A673 (cell line): ENCODE measurements at regions not wholly inside any gene's neighbourhood (a gene's known extent, or its start where the extent isn't known, plus 50 kb on each side); places are given as distances from the start of the nearest gene placed in this dataset.

ENCODE experiments used
- BruUV-seq: library from RNA; stranded (reverse); fragments of 400-500 nt; replicated peaks from 2 replicates; lab custom pipeline; 2021; lab: Mats Ljungman, UMichigan
- CTCF ChIA-PET: fragments of 300-600 bp; sonication (Branson Sonifier 250); formaldehyde crosslinking; loops from one replicate; lab custom pipeline; 2022; ENCODE audit warnings: antibody characterized with exemption; lab: Charles Lee
- POLR2A ChIA-PET: fragments of 300-600 bp; sonication (Branson Sonifier 250); formaldehyde crosslinking; loops from one replicate; lab custom pipeline; 2022; ENCODE audit warnings: antibody characterized with exemption; ENCODE audit not compliant: low non-redundant PET; lab: Charles Lee
- DNase-seq: peaks from one replicate; pipeline ENCODE4 v3.0.0-alpha.2; 2015; ENCODE audit warnings: low spot score
- H3K27ac ChIP-seq: fragments of 200-600 bp; sonication (generic); 2 replicates; pipeline ENCODE4 v1.5.1; 2016; ENCODE audit warnings: mixed run types, low read depth, mild to moderate bottlenecking, mixed read lengths, antibody characterized with exemption, low read length; ENCODE audit not compliant: poor library complexity, severe bottlenecking
- H3K27me3 ChIP-seq: fragments of 200-600 bp; sonication (generic); replicated peaks from 2 replicates; pipeline ENCODE4 v1.6.1; 2017; ENCODE audit warnings: mixed run types, low read depth, mild to moderate bottlenecking, mixed read lengths, antibody characterized with exemption, low read length; ENCODE audit not compliant: insufficient read depth, poor library complexity
- H3K36me3 ChIP-seq: fragments of 200-600 bp; sonication (generic); 2 replicates; pipeline ENCODE4 v1.6.1; 2016; ENCODE audit warnings: mixed run types, mild to moderate bottlenecking, mixed read lengths, antibody characterized with exemption, low read length; ENCODE audit not compliant: insufficient read depth, poor library complexity, severe bottlenecking
- H3K4me1 ChIP-seq: fragments of 200-600 bp; sonication (generic); 2 replicates; pipeline ENCODE4 v1.6.1; 2017; ENCODE audit warnings: mixed run types, mild to moderate bottlenecking, mixed read lengths, antibody characterized with exemption, low read length; ENCODE audit not compliant: insufficient read depth, poor library complexity, severe bottlenecking
- H3K4me3 ChIP-seq: fragments of 200-600 bp; sonication (generic); 2 replicates; pipeline ENCODE4 v1.5.1; 2016; ENCODE audit warnings: low read depth, mixed run types, mild to moderate bottlenecking, mixed read lengths, low read length; ENCODE audit not compliant: poor library complexity, severe bottlenecking
- H3K9me3 ChIP-seq: fragments of 200-600 bp; sonication (generic); 2 replicates; pipeline ENCODE4 v1.6.1; 2016; ENCODE audit warnings: mixed run types, low read depth, mild to moderate bottlenecking, mixed read lengths, antibody characterized with exemption, low read length; ENCODE audit not compliant: poor library complexity, severe bottlenecking
- CTCF ChIP-seq: fragments of 300-800, 200-600 bp; sonication (generic); conservative IDR thresholded peaks from 2 replicates; pipeline ENCODE4 v1.5.1; 2017; ENCODE audit warnings: low read depth, mild to moderate bottlenecking, antibody characterized with exemption, low read length, moderate library complexity, mixed read lengths
- EZH2 ChIP-seq: fragments of 200-600 bp; sonication (generic); IDR thresholded peaks from 2 replicates; pipeline ENCODE4 v1.6.1; 2017; ENCODE audit warnings: borderline replicate concordance, low read depth, mild to moderate bottlenecking, mixed read lengths, antibody characterized with exemption, low read length; ENCODE audit not compliant: poor library complexity, severe bottlenecking
- intact Hi-C: fragments of 100-400 bp; cut with micrococcal nuclease; formaldehyde crosslinking; loops from one replicate; pipeline ENCODE4 v1.10.0; 2022; ENCODE audit not compliant: unreplicated experiment

GRCh38 chr7:125390981-125391380 is 461.4 kb upstream of the POT1 start:
- Histone ChIP-seq H3K27ac (no peak overlapping the region), H3K9me3 (no peaks in the 10 kb centered on the region), H3K4me1 (no peaks in the 10 kb centered on the region), H3K4me3 (no peak overlapping the region), H3K36me3 (no peaks in the 10 kb centered on the region), H3K27me3 (no peaks in the 10 kb centered on the region)
- POLR2A ChIA-PET, result no interaction called here
- BruUV-seq, result no TSS peak
- TF ChIP-seq EZH2, result no peak
- TF ChIP-seq CTCF, result no peak
- CTCF ChIA-PET, result no interaction called here
- no peak for DNase-seq
- intact Hi-C loops, result no loop called here

GRCh38 chr7:125386211-125386610 is 456.6 kb upstream of the POT1 start:
- H3K4me1 ChIP-seq, result no peaks in the 10 kb centered on the region
- intact Hi-C loops, result no loop called here
- H3K4me3 ChIP-seq, result no peak overlapping the region
- TF ChIP-seq EZH2 (no peak), CTCF (no peak)
- H3K9me3 ChIP-seq, result no peaks in the 10 kb centered on the region
- POLR2A ChIA-PET, result no interaction called here
- no peaks in the 10 kb centered on the region for H3K36me3 ChIP-seq
- CTCF ChIA-PET, result no interaction called here
- H3K27ac ChIP-seq, result no peak overlapping the region
- DNase-seq, result no peak
- no peaks in the 10 kb centered on the region for H3K27me3 ChIP-seq
- no TSS peak for BruUV-seq

GRCh38 chr7:125383324-125383723 is 453.7 kb upstream of the POT1 start:
- intact Hi-C loops, result no loop called here
- POLR2A ChIA-PET, result no interaction called here
- no peaks in the 10 kb centered on the region for H3K9me3 ChIP-seq

More at GRCh38 chr7:125383324-125383723, 453.7 kb upstream of the POT1 start:
- H3K27ac ChIP-seq, result no peak overlapping the region
- CTCF ChIA-PET, result no interaction called here
- H3K4me1 ChIP-seq, result no peaks in the 10 kb centered on the region
- TF ChIP-seq EZH2 (no peak), CTCF (0 out of 2 replicates have a peak, but pooled peaks have one; percentile 14)
- H3K36me3 ChIP-seq, result no peaks in the 10 kb centered on the region
- no peak overlapping the region for H3K4me3 ChIP-seq
- BruUV-seq, result no TSS peak
- H3K27me3 ChIP-seq, result no peaks in the 10 kb centered on the region
- peak; percentile 11 for DNase-seq
